ENCODE measurements at regions not wholly inside any gene's neighbourhood (a gene's known extent, or its start where the extent isn't known, plus 50 kb on each side); places are given as distances from the start of the nearest gene placed in this dataset.
"Not testable (repeated sequence)": the region's sequence is repeated elsewhere in the genome, so short reads cannot be mapped to it uniquely, and the experiment has no call there.

GRCh38 chr11:109964487-109964886, 128.7 kb upstream of the ZC3H12C start:
- Histone ChIP-seq H3K36me3 (no peaks in the 10 kb centered on the region), H3K4me1 (no peaks in the 10 kb centered on the region), H3K27ac (no peak overlapping the region), H3K4me3 (no peak overlapping the region), H3K9me3 (no peaks in the 10 kb centered on the region), H3K27me3 (no peaks in the 10 kb centered on the region)
- DNase-seq = no peak
- TF ChIP-seq EP300 (IDR thresholded peaks at IDR 0.05; ENCODE audit: low read depth) = no peak
- no peak for TF ChIP-seq POLR2A (IDR thresholded peaks at IDR 0.05)
- TF ChIP-seq, protein P1, sequence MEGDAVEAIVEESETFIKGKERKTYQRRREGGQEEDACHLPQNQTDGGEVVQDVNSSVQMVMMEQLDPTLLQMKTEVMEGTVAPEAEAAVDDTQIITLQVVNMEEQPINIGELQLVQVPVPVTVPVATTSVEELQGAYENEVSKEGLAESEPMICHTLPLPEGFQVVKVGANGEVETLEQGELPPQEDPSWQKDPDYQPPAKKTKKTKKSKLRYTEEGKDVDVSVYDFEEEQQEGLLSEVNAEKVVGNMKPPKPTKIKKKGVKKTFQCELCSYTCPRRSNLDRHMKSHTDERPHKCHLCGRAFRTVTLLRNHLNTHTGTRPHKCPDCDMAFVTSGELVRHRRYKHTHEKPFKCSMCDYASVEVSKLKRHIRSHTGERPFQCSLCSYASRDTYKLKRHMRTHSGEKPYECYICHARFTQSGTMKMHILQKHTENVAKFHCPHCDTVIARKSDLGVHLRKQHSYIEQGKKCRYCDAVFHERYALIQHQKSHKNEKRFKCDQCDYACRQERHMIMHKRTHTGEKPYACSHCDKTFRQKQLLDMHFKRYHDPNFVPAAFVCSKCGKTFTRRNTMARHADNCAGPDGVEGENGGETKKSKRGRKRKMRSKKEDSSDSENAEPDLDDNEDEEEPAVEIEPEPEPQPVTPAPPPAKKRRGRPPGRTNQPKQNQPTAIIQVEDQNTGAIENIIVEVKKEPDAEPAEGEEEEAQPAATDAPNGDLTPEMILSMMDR (IDR thresholded peaks at IDR 0.05) = no peak
- no peak for TF ChIP-seq POLR2AphosphoS5 (IDR thresholded peaks at IDR 0.05)
- 93 to 100% methylated on average over 2 of the region's 2 CpGs for WGBS, 2 donors (ENCODE audit: low coverage in 1 of 2)
- intact Hi-C loops (cut with DNase I; ENCODE audit: low total_unique reads) = no loop called here
- in situ Hi-C loops (cut with MboI; ENCODE audit: low pct_ligation_motif_present in 1 of 4, low pct_unique_long_range_greater_than_20kb in 1 of 4, low sequenced_read_pairs in 3 of 4) = loop anchor here in 1 of 4 donors (25.0 kb wide), 1 partner anchor 198 kb away; no protein-coding TSS in a partner anchor

DNA sequence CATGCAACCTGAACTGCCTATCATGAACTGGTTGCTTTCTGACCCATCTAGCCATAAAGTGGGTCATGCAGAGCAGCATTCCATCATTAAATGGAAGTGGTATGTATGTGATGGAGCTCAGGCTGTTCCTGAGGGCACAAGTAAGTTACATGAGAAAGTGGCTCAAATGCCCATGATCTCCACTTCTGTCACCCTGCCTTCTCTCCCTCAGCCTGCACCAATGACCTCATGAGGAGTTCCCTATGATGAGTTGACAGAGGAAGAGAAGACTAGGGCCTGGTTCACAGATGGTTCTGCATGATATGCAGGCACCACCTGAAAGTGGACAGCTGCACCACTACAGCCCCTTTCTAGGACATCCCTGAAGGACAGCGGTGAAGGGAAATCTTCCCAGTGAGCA, 127.7 kb upstream of the ZC3H12C start:
- DNase-seq; H3K27me3 ChIP-seq; H3K4me1 ChIP-seq; H3K36me3 ChIP-seq; intact Hi-C loops (cut with DNase I; ENCODE audit: low total_unique reads); H3K4me3 ChIP-seq; H3K9me3 ChIP-seq; H3K27ac ChIP-seq: not testable (repeated sequence)
- in situ Hi-C loops (cut with MboI; ENCODE audit: low pct_ligation_motif_present in 1 of 4, low pct_unique_long_range_greater_than_20kb in 1 of 4, low sequenced_read_pairs in 3 of 4) = loop anchor here in 1 of 4 donors (25.0 kb wide), 1 partner anchor 197 kb away; no protein-coding TSS in a partner anchor
- WGBS, 2 donors (ENCODE audit: low coverage in 1 of 2) = 63 to 90% methylated on average over 1 of the region's 1 CpG

- 81 to 100% methylated on average over 1 to 2 of the region's 2 CpGs for WGBS, 2 donors (ENCODE audit: low coverage in 1 of 2)
- H3K27ac ChIP-seq; H3K9me3 ChIP-seq; intact Hi-C loops (cut with DNase I; ENCODE audit: low total_unique reads); DNase-seq; H3K4me3 ChIP-seq; H3K4me1 ChIP-seq; H3K27me3 ChIP-seq; H3K36me3 ChIP-seq: not testable (repeated sequence)
- in situ Hi-C loops (cut with MboI; ENCODE audit: low pct_ligation_motif_present in 1 of 4, low pct_unique_long_range_greater_than_20kb in 1 of 4, low sequenced_read_pairs in 3 of 4) = loop anchor here in 1 of 4 donors (25.0 kb wide), 1 partner anchor 196 kb away; no protein-coding TSS in a partner anchor
Observed at GRCh38 chr11:109965926-109966325, 127.3 kb upstream of the ZC3H12C start.

GRCh38 chr11:109967136-109967535, 126.1 kb upstream of the ZC3H12C start:
- H3K27ac ChIP-seq; intact Hi-C loops (cut with DNase I; ENCODE audit: low total_unique reads); H3K27me3 ChIP-seq; H3K9me3 ChIP-seq; H3K4me1 ChIP-seq; H3K4me3 ChIP-seq; DNase-seq; H3K36me3 ChIP-seq: not testable (repeated sequence)
- in situ Hi-C loops (cut with MboI; ENCODE audit: low pct_ligation_motif_present in 1 of 4, low pct_unique_long_range_greater_than_20kb in 1 of 4, low sequenced_read_pairs in 3 of 4) = loop anchor here in 1 of 4 donors (25.0 kb wide), 1 partner anchor 195 kb away; no protein-coding TSS in a partner anchor
- WGBS, 2 donors (ENCODE audit: low coverage in 1 of 2) = 67 to 74% methylated on average over 1 of the region's 1 CpG

- no peak overlapping the region for H3K4me3 ChIP-seq
- in situ Hi-C loops (cut with MboI; ENCODE audit: low pct_ligation_motif_present in 1 of 4, low pct_unique_long_range_greater_than_20kb in 1 of 4, low sequenced_read_pairs in 3 of 4) = loop anchor here in 1 of 4 donors (25.0 kb wide), 1 partner anchor 194 kb away; no protein-coding TSS in a partner anchor
- H3K27me3 ChIP-seq = no peaks in the 10 kb centered on the region
- H3K4me1 ChIP-seq = no peaks in the 10 kb centered on the region
- H3K36me3 ChIP-seq = no peaks in the 10 kb centered on the region
- intact Hi-C loops (cut with DNase I; ENCODE audit: low total_unique reads) = no loop called here
- no peak overlapping the region for H3K27ac ChIP-seq
- TF ChIP-seq POLR2A (IDR thresholded peaks at IDR 0.05) = no peak
- TF ChIP-seq, protein P1 (IDR thresholded peaks at IDR 0.05) = no peak
- WGBS, 2 donors (ENCODE audit: low coverage in 1 of 2) = 87 to 100% methylated on average over 1 to 3 of the region's 3 CpGs
- no peak for DNase-seq
- no peaks in the 10 kb centered on the region for H3K9me3 ChIP-seq
Observed at GRCh38 chr11:109968299-109968698, 124.9 kb upstream of the ZC3H12C start.

GRCh38 chr11:109968781-109969180, 124.4 kb upstream of the ZC3H12C start:
- no peak for DNase-seq
- no peaks in the 10 kb centered on the region for H3K4me1 ChIP-seq
- in situ Hi-C loops (cut with MboI; ENCODE audit: low pct_ligation_motif_present in 1 of 4, low pct_unique_long_range_greater_than_20kb in 1 of 4, low sequenced_read_pairs in 3 of 4) (loop anchor here in 1 of 4 donors (25.0 kb wide), 1 partner anchor 194 kb away; no protein-coding TSS in a partner anchor), intact Hi-C loops (cut with DNase I; ENCODE audit: low total_unique reads) (no loop called here)
- H3K36me3 ChIP-seq = no peaks in the 10 kb centered on the region
- no peak overlapping the region for H3K4me3 ChIP-seq
- WGBS, 2 donors (ENCODE audit: low coverage in 1 of 2) = 93 to 100% methylated on average over 2 to 3 of the region's 3 CpGs
- H3K27me3 ChIP-seq = no peaks in the 10 kb centered on the region
- no peak for TF ChIP-seq EP300 (IDR thresholded peaks at IDR 0.05; ENCODE audit: low read depth)
- TF ChIP-seq, protein P1 (IDR thresholded peaks at IDR 0.05) = no peak
- TF ChIP-seq POLR2A (IDR thresholded peaks at IDR 0.05) = no peak
- no peak for TF ChIP-seq POLR2AphosphoS5 (IDR thresholded peaks at IDR 0.05)
- no peak overlapping the region for H3K27ac ChIP-seq
- H3K9me3 ChIP-seq = no peaks in the 10 kb centered on the region
